Osteocyte (in vitro differentiated cells): ENCODE measurements at regions not wholly inside any gene's neighbourhood (a gene's known extent, or its start where the extent isn't known, plus 50 kb on each side); places are given as distances from the start of the nearest gene placed in this dataset.

Source experiments
- DNase-seq: peaks from one replicate; pipeline ENCODE4 v3.0.0; 2021; ENCODE audit warnings: mixed read lengths; ENCODE audit not compliant: unreplicated experiment; ENCODE audit errors: extremely low spot score
- H3K27ac Mint-ChIP-seq: one replicate; pipeline ENCODE4 v1.8.0; 2021; ENCODE audit warnings: mild to moderate bottlenecking, mixed read lengths; ENCODE audit not compliant: unreplicated experiment
- H3K27me3 Mint-ChIP-seq: one replicate; pipeline ENCODE4 v1.8.0; 2021; ENCODE audit warnings: mixed read lengths; ENCODE audit not compliant: unreplicated experiment
- H3K36me3 Mint-ChIP-seq: one replicate; pipeline ENCODE4 v1.8.0; 2021; ENCODE audit warnings: mixed read lengths; ENCODE audit not compliant: unreplicated experiment
- H3K4me1 Mint-ChIP-seq: one replicate; pipeline ENCODE4 v1.8.0; 2021; ENCODE audit warnings: mixed read lengths; ENCODE audit not compliant: unreplicated experiment
- H3K4me3 Mint-ChIP-seq: one replicate; pipeline ENCODE4 v1.8.0; 2021; ENCODE audit warnings: mild to moderate bottlenecking, moderate library complexity, mixed read lengths; ENCODE audit not compliant: unreplicated experiment
- H3K9me3 Mint-ChIP-seq: one replicate; pipeline ENCODE4 v1.8.0; 2021; ENCODE audit warnings: mixed read lengths; ENCODE audit not compliant: unreplicated experiment
- CTCF ChIP-seq: fragments of 200-600 bp; sonication (generic); IDR thresholded peaks from 2 replicates; pipeline ENCODE4 v1.5.0; 2021; ENCODE audit warnings: antibody characterized with exemption, mild to moderate bottlenecking, moderate library complexity

DNA sequence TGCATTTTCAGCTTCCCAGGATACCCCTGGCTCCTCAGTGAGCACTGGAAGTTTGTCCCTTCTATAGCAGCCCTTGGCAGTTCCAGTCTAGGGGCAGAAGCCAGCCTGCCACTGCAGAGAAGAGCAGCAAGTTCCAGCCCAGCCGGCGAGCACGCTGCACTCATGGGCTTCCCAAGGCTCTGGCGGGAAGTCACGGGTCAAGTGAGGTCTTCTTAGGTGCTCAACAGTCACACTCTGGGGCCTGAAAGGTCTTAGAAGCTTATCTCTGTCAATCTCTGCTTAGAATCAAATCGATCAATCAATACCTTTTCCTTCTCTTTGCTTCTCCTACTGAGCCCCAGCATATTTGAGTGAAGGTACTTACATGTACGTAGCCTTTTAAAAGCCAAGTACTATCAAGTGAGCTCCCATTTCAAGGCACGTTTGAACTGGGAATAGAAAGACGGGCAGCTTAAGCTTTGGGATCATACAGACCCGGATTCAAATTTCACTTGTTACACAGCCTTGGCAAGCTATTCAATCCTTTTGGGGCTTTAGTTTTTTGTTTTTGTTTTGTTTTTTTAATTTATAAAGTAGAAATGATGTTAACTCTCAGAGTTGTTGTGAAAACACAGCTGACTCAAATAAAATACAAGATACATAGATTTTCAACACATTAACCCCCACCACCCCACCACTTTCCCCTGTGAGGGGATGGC lies 152.6 kb upstream of the KLF14 start:
- peaks cover 74% of the 10 kb centered on the region for H3K4me1 Mint-ChIP-seq
- TF ChIP-seq CTCF, result no peak
- H3K9me3 Mint-ChIP-seq, result no peaks in the 10 kb centered on the region

DNA sequence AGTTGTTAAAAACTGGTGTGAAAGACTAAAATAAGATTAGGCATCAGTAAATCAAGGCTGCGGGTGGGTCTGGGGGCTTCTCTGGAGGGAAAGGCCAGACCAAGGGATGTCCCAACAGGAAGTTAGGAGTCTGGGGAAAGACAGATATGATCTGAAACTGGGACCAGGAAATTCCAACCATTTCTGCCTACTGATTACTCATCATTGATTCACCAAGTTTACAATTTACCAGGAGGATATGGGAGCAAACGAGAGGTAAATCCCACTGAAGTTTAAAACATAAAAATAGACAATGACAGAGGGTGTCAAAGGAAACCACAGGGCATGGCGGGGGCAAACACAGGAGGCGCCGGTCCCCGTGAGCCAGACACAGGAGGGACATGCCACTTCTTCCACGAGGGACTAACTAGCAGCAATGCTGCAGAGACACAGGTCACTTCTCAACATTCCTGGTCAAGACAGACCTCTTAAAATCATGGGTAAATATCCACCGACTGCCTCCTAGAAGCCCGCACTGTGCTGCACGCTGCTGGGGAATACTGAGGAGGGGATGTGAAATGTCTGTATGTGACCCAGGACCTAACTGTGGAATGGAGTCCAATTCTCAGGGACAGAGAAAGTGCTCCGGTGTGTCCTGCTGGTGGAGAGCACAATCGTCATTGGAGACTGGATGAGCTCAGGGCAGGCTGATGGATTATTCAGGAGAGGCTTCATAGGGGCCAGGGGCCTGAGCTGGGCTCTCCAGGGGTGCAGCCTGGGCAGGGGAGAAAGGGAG lies 153.4 kb upstream of the KLF14 start:
- Mint-ChIP-seq H3K36me3 (peaks cover 31% of the 10 kb centered on the region), H3K4me1 (peaks cover 74% of the 10 kb centered on the region), H3K4me3 (peak overlapping the region; percentile 33), H3K27me3 (no peaks in the 10 kb centered on the region), H3K9me3 (no peaks in the 10 kb centered on the region), H3K27ac (peak overlapping the region; percentile 98)
- DNase-seq, result no peak
- TF ChIP-seq CTCF, result no peak

More for the DNA sequence above, 152.6 kb upstream of the KLF14 start:
- DNase-seq, result no peak
- Mint-ChIP-seq H3K27me3 (no peaks in the 10 kb centered on the region), H3K4me3 (no peak overlapping the region), H3K36me3 (peaks cover 38% of the 10 kb centered on the region), H3K27ac (peak overlapping the region; percentile 98)

GRCh38 chr7:130887957-130888371 lies 154.0 kb upstream of the KLF14 start:
- TF ChIP-seq CTCF, result no peak
- H3K27me3 Mint-ChIP-seq, result no peaks in the 10 kb centered on the region
- peak overlapping the region; percentile 98 for H3K27ac Mint-ChIP-seq
- H3K9me3 Mint-ChIP-seq, result no peaks in the 10 kb centered on the region
- H3K4me1 Mint-ChIP-seq, result peaks cover 80% of the 10 kb centered on the region
- DNase-seq, result no peak
- peaks cover 25% of the 10 kb centered on the region for H3K36me3 Mint-ChIP-seq
- H3K4me3 Mint-ChIP-seq, result peak overlapping the region; percentile 5

DNA sequence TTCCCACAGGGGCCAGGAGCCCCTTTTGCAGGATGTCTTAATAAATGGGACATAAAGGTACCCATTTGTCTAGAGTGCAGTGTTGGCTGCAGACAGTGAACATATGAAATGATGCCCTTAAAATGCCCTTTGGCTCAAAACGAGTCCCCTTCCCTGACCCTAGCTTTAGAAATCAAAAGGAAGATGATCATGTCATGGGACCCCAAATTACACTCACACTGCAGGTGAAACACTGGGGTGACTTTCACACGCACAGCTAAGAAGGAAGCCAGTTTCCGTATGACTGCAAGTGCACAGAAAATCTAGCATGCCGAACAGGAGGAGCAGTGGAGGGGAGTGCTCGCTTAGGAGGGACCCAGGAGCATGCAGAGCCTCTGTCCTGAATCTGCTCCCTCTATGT lies 154.5 kb upstream of the KLF14 start:
- DNase-seq, result no peak
- no peaks in the 10 kb centered on the region for H3K27me3 Mint-ChIP-seq
- no peak for TF ChIP-seq CTCF
- no peaks in the 10 kb centered on the region for H3K9me3 Mint-ChIP-seq
- H3K36me3 Mint-ChIP-seq, result peaks cover 23% of the 10 kb centered on the region
- H3K27ac Mint-ChIP-seq, result peak overlapping the region; percentile 98
- H3K4me3 Mint-ChIP-seq, result no peak overlapping the region
- H3K4me1 Mint-ChIP-seq, result peaks cover 85% of the 10 kb centered on the region
